Gastrocnemius medialis (tissue), 4 donors: ENCODE measurements at regions not wholly inside any gene's neighbourhood (a gene's known extent, or its start where the extent isn't known, plus 50 kb on each side); places are given as distances from the start of the nearest gene placed in this dataset.
"Not testable (repeated sequence)": the region's sequence is repeated elsewhere in the genome, so short reads cannot be mapped to it uniquely, and the experiment has no call there.

ENCODE experiments used
- CTCF ChIP-seq, 5 experiments: fragments of 450-650 bp in 3 of 5; fragments of 200-600 bp in 2 of 5; sonication (generic) in 2 of 5; IDR thresholded peaks in 4 of 5; conservative IDR thresholded peaks in 1 of 5; 1 replicate in 4 of 5; 2 replicates in 1 of 5; pipeline ENCODE4 v1.5.1; 2016 to 2019; ENCODE audit warnings: antibody characterized with exemption in 5 of 5, mild to moderate bottlenecking in 3 of 5, moderate library complexity in 3 of 5
- POLR2A ChIP-seq, 2 donors: fragments of 450-650 bp; IDR thresholded peaks; one replicate each; pipeline ENCODE4 v1.6.1; 2017; ENCODE audit warnings: antibody characterized with exemption in 2 of 2, mild to moderate bottlenecking in 2 of 2, moderate library complexity in 2 of 2

DNA sequence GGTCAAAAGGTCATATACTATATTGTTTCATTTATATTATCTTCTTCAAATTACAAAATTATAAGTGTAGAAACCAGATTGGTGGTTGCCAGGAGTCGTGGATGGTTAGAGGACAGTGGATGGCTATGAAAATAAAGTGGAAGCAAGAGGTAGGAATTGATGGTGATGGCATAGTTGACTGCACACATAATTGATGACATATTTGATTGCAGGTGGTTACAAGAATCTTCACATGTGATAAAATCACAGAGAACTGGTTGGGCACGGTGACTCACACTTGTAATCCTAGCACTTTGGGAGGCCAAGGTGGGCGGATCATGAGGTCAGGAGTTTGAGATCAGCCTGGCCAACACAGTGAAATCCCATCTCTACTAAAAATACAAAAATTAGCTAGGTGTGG lies 723.6 kb downstream of the RFPL4B start:
- not testable (repeated sequence) for TF ChIP-seq POLR2A (IDR thresholded peaks at IDR 0.05); CTCF (IDR thresholded peaks at IDR 0.05 in 4 of 5, conservative IDR thresholded peaks at IDR 0.05 in 1 of 5)
